NCI-H82 treated with DMSO at 0.1 percent for 48 hours (cell line): ENCODE measurements at regions not wholly inside any gene's neighbourhood (a gene's known extent, or its start where the extent isn't known, plus 50 kb on each side); places are given as distances from the start of the nearest gene placed in this dataset.
A peak's percentile ranks its signal among the peaks of the same experiment; 100 is the strongest.
"Not testable (repeated sequence)": the region's sequence is repeated elsewhere in the genome, so short reads cannot be mapped to it uniquely, and the experiment has no call there.

ENCODE experiments used
- DNase-seq: peaks from one replicate; lab custom pipeline; 2025; ENCODE audit not compliant: unreplicated experiment; lab: John Stamatoyannopoulos, UW

DNA sequence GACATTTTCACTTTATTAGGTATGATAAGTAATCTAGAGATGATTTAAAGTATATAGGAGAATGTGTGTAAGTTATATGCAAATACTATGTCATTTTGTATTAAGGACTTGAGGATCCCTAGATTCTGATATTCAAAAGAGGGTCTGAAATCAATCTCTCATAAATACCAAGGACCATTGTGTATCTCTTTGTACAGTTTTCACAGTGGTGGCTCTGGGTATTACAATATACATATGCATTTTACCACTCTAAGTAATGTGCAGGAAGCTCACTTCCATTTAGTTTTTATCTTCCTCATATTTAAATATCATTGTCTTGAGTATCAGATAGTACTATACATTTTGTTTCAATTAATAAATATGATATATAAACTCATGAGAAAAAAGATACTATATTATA lies 862.6 kb upstream of the PCDH20 start:
- DNase-seq = no peak

DNA sequence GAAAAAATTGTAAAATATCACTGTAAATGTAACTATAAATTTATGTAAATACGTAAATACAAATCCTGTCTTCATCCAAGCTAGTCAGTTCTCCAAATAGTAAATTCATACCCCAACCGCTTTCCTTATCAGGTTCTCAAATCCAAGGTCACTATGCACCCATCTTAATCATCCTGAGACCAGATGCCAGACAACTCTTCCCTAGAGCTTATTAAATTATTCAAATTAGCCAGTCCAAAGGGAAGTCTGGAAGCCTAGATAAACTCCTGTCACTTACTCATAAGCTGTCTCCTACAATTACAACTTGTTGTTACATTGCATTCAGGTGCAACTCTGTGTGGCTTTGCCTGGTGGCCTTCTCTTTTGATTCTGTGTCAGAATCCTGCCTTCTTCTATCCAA lies 836.1 kb upstream of the PCDH20 start:
- DNase-seq = peak; percentile 37

DNA sequence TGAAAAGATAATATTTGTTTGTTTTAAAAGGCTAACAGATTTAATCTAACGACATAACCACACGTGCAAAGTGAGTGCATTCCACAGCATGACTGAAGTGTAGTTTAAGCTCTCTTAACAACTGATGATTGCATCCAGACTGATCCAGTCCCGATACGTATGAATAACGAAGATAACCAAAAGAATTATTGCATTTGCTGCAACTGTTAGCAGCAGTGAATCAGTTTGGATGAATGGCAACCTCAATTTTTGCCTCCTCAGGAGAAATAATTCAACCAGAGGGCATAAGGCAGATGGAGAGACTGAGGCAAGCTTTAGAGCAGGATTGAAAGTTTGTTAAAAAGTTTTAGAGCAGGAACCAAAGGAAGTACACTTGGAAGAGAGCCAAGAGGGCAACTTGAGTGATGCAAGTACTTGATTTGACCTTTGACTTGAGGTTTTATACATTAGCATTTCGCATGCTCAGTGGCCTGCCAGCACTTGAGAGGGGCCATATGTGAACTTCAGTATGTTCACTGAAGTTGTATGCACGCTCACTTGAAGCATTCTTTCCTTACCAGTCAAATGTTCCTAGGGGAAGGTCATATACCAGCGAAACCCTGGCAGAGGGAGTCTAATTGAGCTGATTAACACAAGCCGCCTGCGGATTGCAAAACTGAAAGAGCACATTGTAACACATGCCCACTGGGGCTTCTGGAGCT lies 835.0 kb upstream of the PCDH20 start:
- DNase-seq = peak; percentile 24

DNA sequence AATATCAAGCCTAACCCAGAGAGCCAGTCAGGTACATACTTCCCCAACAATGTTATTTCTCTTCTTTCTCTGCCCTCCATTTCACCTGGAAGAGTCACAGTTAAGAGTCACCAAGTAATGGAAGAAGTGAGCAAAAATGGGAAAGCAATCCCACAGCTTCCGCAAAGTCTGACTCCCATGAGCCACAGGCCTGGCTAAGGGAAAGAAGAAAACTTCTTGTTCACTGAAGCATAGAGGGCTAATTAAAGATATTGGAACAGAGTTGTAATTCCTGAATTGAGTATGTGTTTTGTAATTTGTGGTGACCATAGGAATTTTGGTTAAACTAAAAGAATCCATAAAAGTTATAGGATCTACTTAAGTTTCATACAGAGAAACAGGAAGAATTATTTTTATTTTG lies 830.9 kb upstream of the PCDH20 start:
- DNase-seq = no peak

DNA sequence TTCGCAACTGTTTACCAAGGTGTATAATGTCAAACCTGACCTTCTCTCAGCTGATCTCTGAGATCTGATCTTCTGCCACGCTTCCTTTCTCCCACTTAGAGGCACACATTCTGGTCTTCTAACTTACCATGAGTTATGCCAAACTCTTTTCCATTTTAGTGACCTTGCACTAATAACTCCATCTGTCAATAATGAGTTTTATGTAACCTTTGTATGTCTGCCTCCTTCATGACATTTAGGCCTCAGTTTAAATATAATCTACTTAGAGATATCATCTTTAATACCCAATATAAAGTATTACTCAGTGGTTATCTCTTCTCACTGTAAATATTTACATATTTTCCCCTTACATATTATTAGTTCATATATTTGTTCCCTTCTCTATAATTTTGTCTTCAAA lies 827.5 kb upstream of the PCDH20 start:
- no peak for DNase-seq

DNA sequence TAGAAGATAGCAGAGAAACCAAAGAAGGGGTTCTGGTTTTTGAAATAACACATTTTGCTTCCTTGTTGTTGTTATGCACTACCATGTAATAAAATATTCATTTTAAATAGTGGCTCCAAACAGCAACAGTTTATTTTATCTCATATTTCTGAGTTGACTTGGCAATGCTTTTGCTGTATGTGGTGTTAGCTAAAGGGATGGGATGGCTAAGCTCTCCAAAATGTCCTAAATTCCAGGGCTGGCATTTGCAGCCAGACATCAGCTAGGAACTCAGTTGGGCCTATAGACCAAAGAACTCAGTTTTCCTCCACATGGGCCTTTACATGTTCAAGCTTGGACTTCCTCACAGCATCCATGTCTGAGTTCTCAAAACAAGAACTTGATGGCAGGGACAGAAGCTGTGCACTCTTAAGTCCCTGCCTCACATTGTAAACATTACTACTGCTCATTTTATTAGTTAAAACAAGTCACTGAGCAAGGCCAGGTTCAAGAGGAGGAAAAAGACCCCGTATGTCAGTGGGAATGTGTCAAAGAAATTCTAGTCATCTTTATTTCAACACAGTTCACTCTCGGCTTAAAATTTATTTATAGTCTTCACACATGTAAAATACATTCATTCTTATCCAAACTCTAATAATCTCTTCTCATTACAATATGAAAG lies 819.3 kb upstream of the PCDH20 start:
- no peak for DNase-seq

DNA sequence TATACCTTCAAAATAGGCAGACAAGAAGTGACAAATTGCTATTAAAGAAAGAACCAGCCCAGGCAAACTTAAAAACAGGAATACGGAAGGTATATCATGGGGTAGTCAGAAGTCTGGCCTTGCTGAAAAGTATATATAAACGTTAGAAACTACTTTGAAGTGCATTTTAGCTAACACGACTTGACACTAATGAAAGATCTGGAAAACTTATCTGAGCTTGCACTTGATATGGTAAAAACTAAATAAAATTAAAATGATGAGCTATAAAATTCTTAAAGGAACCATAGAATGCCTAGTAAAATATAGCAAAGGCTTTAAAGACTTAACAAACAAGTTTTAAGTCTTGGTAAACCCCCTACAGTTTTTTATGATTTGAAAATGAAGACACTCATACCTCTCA lies 795.3 kb upstream of the PCDH20 start:
- DNase-seq = no peak

DNA sequence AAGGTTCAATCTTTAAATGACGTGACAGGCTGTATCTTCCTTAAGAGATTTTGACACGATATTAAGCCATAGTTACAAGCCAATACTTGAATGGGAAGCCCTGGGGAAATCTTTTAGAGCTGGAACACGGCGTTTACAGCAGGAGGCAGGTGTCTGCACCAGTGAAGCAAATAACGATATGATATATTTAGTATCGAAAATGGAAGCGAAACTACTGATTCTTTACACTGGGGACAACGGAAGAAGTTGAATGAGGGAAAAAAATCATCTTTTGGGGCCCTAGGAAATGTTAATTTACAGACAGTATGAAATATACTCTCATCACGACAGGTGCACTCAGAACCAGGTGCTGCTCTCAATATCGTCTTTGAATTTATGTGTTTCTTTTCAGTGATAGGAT lies 793.9 kb upstream of the PCDH20 start:
- DNase-seq = no peak

DNA sequence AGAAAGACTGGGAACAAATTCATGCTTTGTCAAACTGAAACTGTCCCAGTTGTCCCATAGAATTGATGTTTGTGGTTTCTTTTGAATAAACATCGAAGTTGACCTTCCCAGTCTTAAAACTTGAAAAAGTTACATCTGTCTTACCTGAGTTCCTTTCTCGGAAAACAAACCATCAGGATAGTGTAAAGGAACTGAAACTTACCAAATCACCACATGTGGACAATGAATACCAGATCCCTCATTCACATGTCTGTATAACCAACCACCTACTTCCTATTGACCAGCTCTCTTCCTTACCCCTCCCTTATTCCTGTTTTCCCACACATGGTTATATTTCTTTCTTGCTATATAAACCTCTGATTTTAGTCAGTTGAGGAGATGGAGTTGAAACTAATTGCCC lies 791.7 kb upstream of the PCDH20 start:
- no peak for DNase-seq

DNA sequence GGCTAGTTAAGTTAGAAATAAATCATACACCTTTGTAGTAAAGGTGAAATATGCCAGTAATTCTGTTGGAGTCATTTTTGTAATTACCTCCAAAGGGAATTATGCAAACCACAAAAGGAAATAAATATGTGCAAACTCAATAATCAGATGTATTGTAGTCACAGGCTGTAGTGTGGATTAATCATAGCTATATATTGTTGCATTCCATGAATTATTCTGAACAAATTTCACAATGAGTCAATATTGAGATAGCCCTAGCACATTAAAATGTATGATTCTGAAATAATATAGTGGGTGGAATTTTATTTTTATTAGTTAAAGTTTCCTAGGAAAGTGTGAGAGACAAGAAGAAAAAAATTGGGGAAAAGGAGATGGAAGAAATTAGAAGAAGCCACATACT lies 790.5 kb upstream of the PCDH20 start:
- DNase-seq = no peak

DNA sequence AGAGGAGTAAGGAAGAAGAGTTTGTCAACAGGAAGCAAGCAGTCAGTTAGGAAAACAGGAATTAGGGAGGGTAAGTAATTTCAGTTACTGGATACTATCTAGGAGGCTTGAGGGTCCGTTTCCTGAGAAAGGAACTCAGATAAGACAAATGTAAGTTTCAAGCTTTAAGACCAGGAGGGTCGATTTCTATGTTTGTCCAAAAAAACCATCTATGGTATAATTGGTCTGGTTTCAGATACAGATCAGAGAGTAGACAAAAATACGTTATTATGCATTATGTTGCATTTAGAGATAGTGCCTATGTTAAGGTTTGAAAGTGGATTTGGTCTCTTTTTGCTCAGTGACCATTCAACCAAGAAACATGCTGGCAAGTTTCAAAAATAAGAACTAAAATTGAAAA lies 789.6 kb upstream of the PCDH20 start:
- no peak for DNase-seq

DNA sequence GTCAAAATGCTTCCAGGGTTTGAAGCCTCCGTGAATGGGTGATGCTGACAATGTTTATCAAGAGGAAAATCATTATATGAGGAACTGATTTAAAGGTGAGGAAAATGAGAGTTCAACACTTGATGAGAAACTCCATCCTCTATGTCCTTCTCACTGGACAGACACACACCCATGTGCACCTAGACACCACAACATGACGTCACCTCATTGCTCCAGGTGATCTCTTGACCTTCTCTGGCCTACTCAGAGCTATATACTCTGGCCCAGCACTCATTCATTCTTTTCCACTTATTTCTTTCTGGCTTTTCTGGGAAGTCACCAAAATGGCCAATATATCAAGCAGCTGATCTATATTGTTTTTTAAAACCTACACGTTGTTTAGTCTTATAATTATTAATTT lies 778.7 kb upstream of the PCDH20 start:
- no peak for DNase-seq

DNA sequence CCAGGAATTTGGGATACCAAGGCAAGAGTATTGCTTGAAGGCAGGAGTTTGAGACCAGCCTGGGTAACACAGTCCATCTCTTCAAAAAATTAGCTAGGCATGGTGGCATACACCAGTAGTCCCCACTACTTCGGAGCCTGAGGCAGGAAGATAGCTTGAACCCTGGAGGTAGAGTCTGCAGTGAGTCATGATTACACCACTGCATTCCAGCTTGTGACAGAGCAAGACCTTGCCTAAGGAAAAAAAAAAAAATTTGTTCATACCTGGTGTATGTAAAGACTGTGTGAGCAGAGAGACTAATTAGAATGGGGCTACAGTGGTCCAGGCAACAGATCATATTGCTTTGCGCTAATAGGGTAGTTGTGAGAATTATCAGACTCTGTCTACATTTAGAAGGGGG lies 778.3 kb upstream of the PCDH20 start:
- no peak for DNase-seq

DNA sequence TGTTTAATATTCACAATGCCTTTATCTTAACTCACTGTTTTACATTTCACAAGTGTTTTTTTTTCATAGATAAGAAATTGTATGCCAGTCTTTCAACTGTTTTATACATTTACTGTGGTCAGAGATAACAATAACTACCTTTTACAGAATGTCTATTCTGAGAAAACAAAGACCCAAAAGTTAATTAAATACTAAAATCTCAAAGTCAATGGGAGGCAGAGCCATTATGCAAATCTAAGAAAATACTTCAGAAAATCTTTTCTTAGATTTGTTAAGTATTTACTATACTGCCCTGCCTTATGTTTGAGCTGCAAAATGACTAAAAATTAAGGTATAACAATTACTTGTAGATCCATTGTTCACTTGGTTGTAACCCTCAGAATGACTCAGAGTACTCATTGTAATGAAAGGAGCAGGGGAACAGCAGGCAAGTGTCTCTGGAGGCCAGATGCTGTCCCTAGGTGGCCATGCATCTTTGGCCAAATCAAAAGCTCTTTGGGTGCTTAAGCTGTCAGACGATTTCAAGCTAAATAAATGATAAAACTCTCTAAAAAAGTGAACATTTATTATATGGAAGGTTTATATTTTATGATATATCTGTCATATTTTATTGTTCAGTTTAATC lies 770.1 kb upstream of the PCDH20 start:
- peak; percentile 6 for DNase-seq

DNA sequence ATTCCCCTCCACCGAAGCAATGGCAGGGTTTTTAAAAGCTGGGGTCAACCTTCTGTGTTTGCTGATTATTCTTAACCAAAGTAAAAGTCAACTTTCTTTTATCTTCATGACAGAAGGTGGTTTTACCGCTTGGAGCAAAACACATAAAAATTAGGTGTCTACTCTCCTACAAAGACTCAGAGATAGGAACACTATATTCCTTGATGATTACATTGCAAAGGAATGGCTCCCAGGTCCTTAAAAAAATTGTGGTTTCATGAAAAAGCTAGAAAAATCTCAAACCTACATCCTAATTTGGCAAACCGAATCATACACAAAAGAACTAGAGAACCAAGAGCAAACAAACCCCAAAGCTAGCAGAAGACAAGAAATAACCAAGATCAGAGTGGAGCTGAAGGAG lies 760.4 kb upstream of the PCDH20 start:
- no peak for DNase-seq

DNA sequence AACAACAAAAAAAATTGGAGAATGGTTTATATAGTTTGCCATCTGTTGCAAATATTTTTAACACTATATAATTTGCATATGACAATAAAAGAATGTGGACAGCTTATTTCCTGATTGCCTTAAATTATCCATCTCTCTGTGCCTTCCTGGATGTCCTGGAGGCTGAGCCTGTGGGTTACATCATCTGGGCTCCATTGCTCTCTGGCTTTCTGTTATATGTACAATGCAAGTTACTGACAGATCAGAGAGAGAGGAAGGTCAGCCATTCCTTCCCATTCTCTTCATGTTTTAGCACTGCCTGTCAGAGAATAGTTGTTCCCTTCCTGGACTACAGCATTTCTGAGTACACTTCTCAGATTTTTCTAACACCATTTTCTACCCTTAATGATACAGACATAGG lies 758.3 kb upstream of the PCDH20 start:
- DNase-seq = no peak

DNA sequence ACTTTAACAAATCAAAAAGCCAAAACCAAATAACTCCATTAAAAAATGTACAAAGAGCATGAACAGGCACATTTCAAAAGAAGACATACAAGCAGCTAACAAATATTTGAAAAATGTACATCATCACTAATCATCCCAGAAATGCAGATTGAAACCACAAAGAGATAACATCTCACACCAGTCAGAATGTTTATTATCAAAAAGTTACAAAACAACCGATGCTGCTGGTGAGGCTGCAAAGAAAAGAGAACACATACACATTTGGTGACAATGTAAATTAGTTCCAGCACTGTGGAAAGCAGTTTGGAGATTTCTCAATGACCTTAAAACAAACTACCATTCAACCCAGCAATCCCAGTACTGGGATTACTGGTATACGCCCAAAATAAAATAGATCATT lies 756.0 kb upstream of the PCDH20 start:
- no peak for DNase-seq

DNA sequence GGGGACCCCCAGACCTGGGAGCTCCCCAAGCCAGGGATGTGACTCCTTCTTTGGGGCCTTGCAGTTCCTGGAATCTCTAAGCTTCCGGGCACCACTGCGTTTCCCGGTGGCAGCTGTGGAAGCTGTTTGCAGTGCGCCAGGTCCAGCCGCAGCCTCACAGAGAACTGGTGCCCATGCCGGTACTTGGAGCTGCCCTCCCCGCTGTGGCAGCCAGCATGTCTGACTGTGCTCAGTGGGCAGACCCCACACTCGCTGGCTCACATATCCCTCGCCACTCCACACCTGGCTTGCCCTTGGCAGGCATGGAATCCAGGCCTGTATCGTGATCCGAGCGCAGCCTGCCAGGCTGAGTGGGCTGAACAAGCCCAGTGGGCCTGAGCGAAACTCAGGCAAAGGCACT lies 753.2 kb upstream of the PCDH20 start:
- no peak for DNase-seq

DNA sequence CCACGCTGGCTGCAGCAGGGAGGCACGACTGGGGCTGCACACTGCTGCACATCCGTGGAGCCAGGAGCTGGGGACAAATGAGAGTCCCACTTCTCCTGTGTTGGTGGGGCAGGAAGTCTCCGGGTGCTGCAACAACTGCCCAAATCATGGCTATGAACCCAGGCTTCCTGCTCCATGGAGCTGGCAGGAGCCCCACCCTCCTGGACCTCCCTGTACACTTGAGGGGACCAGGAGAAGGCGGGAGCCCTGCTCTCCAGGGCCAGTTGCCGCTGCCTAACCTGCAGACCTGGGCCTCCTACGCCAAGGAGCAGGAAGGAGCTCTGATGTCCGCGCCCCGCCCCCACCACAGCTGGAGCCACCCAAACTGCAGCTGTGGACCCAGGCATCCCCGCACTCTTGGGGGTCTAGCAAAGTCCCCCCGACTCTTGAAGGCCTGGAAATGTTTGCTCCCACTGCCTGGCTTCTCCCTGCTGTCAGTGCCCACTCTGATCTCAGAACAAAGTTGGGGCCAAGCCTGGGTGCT lies 752.1 kb upstream of the PCDH20 start:
- no peak for DNase-seq

DNA sequence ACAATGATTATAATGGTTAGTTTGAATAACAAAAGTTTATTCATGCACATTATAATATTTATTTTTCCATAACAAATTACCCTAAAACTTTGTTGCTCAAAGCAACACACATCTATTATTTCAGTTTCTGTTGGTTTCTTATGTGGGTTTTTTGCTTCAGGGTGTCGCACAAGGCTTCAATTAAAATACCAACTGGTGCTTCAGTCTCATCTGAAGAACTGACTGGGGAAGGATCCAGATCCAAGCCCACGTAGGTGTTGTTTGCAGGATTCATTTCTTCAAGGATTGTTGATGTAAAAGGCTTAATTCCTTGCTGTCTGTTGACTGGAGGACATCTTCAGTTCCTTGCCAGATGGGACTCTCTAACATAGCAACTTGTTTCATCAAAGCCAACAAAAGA lies 747.2 kb upstream of the PCDH20 start:
- no peak for DNase-seq

DNA sequence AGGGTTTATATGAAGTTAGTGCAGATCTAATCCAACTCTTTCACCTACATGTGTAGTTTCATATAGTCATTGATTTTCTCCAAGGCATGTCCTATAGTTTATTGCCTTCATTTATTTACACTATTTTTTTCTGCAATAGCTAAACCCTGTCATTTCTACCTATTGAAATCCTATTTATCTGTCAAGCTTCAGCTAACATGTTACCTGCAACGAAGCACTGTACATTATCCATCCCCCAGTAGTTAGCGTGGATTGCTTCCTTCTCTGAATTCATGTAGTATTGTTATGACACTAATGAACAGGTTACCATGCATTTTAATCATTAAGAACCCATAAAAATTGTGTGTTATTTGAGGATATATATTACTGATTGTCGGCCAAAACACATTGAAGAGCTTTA lies 742.9 kb upstream of the PCDH20 start:
- DNase-seq = no peak

DNA sequence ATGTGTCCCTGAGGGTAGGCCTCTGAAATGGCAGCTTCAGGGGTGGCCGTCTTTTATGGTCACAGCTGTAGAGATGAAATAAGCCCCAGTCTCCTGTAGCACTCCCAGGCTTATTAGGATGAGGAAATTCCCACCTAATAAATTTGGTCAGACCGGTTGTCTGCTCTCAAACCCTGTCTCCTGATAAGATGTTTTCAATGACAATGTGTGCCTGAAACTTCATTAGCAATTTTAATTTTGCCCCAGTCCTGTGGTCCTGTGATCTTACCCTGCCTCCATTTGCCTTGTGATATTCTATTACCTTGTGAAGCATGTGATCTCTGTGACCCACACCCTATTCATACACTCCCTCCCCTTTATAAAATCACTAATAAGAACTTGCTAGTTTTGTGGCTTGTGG lies 736.1 kb upstream of the PCDH20 start:
- DNase-seq = not testable (repeated sequence)
